H1 (cell line): ENCODE measurements at regions not wholly inside any gene's neighbourhood (a gene's known extent, or its start where the extent isn't known, plus 50 kb on each side); places are given as distances from the start of the nearest gene placed in this dataset.

Experiments
- CTCF ChIA-PET: fragments of 300-600 bp; sonication (Branson Sonifier 250); formaldehyde crosslinking; loops from one replicate; lab custom pipeline; 2021; ENCODE audit not compliant: partially characterized antibody; lab: Charles Lee
- POLR2A ChIA-PET: fragments of 300-600 bp; sonication (Branson Sonifier 250); formaldehyde crosslinking; loops from one replicate; lab custom pipeline; 2021; ENCODE audit warnings: inconsistent platforms; ENCODE audit not compliant: partially characterized antibody; lab: Charles Lee
- DNase-seq, 2 experiments: peaks; one replicate each; pipeline versions ENCODE4 v3.0.0 to v3.0.0-alpha.2; 2010 to 2022; ENCODE audit warnings: low spot score in 2 of 2, low read depth in 1 of 2, mixed read lengths in 1 of 2
- FAIRE-seq: peaks from 2 replicates; lab custom pipeline; 2011; peaks lifted over from hg19 to GRCh38; lab: Jason Lieb, UNC
- H2AFZ ChIP-seq: 2 replicates; pipeline ENCODE4 v1.8.1; 2012; ENCODE audit warnings: low read length, inconsistent platforms
- H2AK5ac ChIP-seq: 2 replicates; pipeline ENCODE4 v1.6.1; 2013; ENCODE audit warnings: low read depth, low read length
- H2BK120ac ChIP-seq: replicated peaks from 2 replicates; pipeline ENCODE3; 2013; ENCODE audit warnings: low read depth, low read length, inconsistent platforms
- H2BK12ac ChIP-seq: 2 replicates; pipeline ENCODE4 v1.6.1; 2013; ENCODE audit warnings: low read depth, low read length
- H2BK15ac ChIP-seq: 2 replicates; pipeline ENCODE4 v1.6.1; 2013; ENCODE audit warnings: low read length
- H2BK20ac ChIP-seq: 2 replicates; pipeline ENCODE4 v1.6.1; 2013; ENCODE audit warnings: low read length
- H2BK5ac ChIP-seq: 2 replicates; pipeline ENCODE4 v1.6.1; 2013; ENCODE audit warnings: low read depth, low read length
- H3K14ac ChIP-seq: 2 replicates; pipeline ENCODE4 v1.6.1; 2013; ENCODE audit warnings: inconsistent platforms; ENCODE audit not compliant: insufficient read length
- H3K18ac ChIP-seq: 2 replicates; pipeline ENCODE4 v1.6.1; 2013; ENCODE audit warnings: low read length; ENCODE audit errors: extremely low read depth
- H3K23ac ChIP-seq: 2 replicates; pipeline ENCODE4 v1.6.1; 2013; ENCODE audit warnings: inconsistent platforms; ENCODE audit not compliant: insufficient read length
- H3K23me2 ChIP-seq: 2 replicates; pipeline ENCODE4 v1.6.1; 2013; ENCODE audit warnings: low read depth, low read length
- H3K27ac ChIP-seq: 2 replicates; pipeline ENCODE4 v1.6.1; 2011; ENCODE audit warnings: low read depth, low read length, inconsistent platforms
- H3K27me3 ChIP-seq, 4 experiments: replicated peaks in 1 of 4; 1 replicate in 1 of 4; 2 replicates in 3 of 4; pipeline versions ENCODE4 v1.6.1 to v1.8.1; 2011 to 2013; ENCODE audit warnings: low read length in 3 of 4, mild to moderate bottlenecking in 3 of 4, inconsistent platforms in 2 of 4, mixed read lengths in 2 of 4, moderate library complexity in 1 of 4; ENCODE audit not compliant: control insufficient read depth in 3 of 4, insufficient read depth in 3 of 4; ENCODE audit errors: extremely low read depth in 1 of 4
- H3K36me3 ChIP-seq, 4 experiments: 2 replicates each; pipeline versions ENCODE4 v1.6.1 to v1.8.1; 2011 to 2013; ENCODE audit warnings: mild to moderate bottlenecking in 4 of 4, low read length in 3 of 4, moderate library complexity in 2 of 4, control low read depth in 1 of 4, inconsistent platforms in 1 of 4; ENCODE audit not compliant: insufficient read depth in 4 of 4, control insufficient read depth in 2 of 4
- H3K4ac ChIP-seq: replicated peaks from 2 replicates; pipeline ENCODE3; 2013; ENCODE audit warnings: low read length, low read depth, mixed read lengths, inconsistent platforms; ENCODE audit not compliant: insufficient read length
- H3K4me1 ChIP-seq, 4 experiments: replicated peaks in 1 of 4; 1 replicate in 1 of 4; 2 replicates in 3 of 4; pipeline versions ENCODE4 v1.6.1 to v1.8.1; 2011 to 2013; ENCODE audit warnings: low read length in 3 of 4, inconsistent platforms in 2 of 4, mixed read lengths in 1 of 4; ENCODE audit not compliant: insufficient read depth in 4 of 4, control insufficient read depth in 3 of 4
- H3K4me2 ChIP-seq, 2 experiments: 2 replicates each; pipeline versions ENCODE4 v1.6.1 to v1.8.1; 2011 to 2013; ENCODE audit warnings: low read depth in 2 of 2, low read length in 2 of 2, control low read depth in 1 of 2, inconsistent platforms in 1 of 2, mild to moderate bottlenecking in 1 of 2; ENCODE audit not compliant: insufficient read depth in 1 of 2
- H3K4me3 ChIP-seq, 4 experiments: fragments of 200-600, 300-600 bp in 1 of 4; sonication (generic), shearing (Covaris generic), sonication (Bioruptor Twin) in 1 of 4; 2 replicates each; pipeline versions ENCODE4 v1.5.1 to v1.8.1; 2011 to 2016; ENCODE audit warnings: low read length in 4 of 4, low read depth in 3 of 4, control low read depth in 2 of 4, inconsistent platforms in 2 of 4, mild to moderate bottlenecking in 2 of 4, mixed read lengths in 1 of 4, moderate library complexity in 1 of 4; ENCODE audit not compliant: insufficient read depth in 2 of 4; ENCODE audit errors: extremely low read depth in 1 of 4
- H3K56ac ChIP-seq: replicated peaks from 2 replicates; pipeline ENCODE3; 2013; ENCODE audit warnings: low read depth, mild to moderate bottlenecking, mixed read lengths, low read length, inconsistent platforms; ENCODE audit not compliant: insufficient read length
- H3K79me1 ChIP-seq: 2 replicates; pipeline ENCODE4 v1.6.1; 2013; ENCODE audit warnings: low read depth, low read length, control low read depth
- H3K79me2 ChIP-seq, 2 experiments: 2 replicates each; pipeline versions ENCODE4 v1.6.1 to v1.8.1; 2012 to 2013; ENCODE audit warnings: low read length in 2 of 2, mild to moderate bottlenecking in 2 of 2, inconsistent platforms in 1 of 2; ENCODE audit not compliant: insufficient read depth in 2 of 2, control insufficient read depth in 1 of 2
- H3K9ac ChIP-seq, 4 experiments: replicated peaks in 1 of 4; 1 replicate in 1 of 4; 2 replicates in 3 of 4; pipeline versions ENCODE4 v1.6.1 to v1.8.1; 2011 to 2013; ENCODE audit warnings: low read depth in 3 of 4, low read length in 3 of 4, control low read depth in 2 of 4, mild to moderate bottlenecking in 2 of 4, moderate library complexity in 2 of 4, inconsistent platforms in 1 of 4; ENCODE audit errors: extremely low read depth in 1 of 4
- H3K9me3 ChIP-seq, 2 experiments: 2 replicates each; pipeline versions ENCODE4 v1.6.1 to v1.8.1; 2012 to 2013; ENCODE audit warnings: mild to moderate bottlenecking in 2 of 2, moderate library complexity in 2 of 2, control low read depth in 1 of 2, inconsistent platforms in 1 of 2, low read depth in 1 of 2, low read length in 1 of 2, mixed read lengths in 1 of 2; ENCODE audit not compliant: insufficient read depth in 2 of 2
- H4K20me1 ChIP-seq, 2 experiments: replicated peaks in 1 of 2; 2 replicates each; pipeline versions ENCODE3 to v1.8.1; 2011 to 2013; ENCODE audit warnings: inconsistent platforms in 2 of 2, low read length in 2 of 2, mild to moderate bottlenecking in 1 of 2; ENCODE audit not compliant: insufficient read depth in 2 of 2, control insufficient read depth in 1 of 2
- H4K5ac ChIP-seq: 2 replicates; pipeline ENCODE4 v1.6.1; 2013; ENCODE audit warnings: low read length, low read depth, mixed read lengths, inconsistent platforms; ENCODE audit not compliant: insufficient read length
- H4K8ac ChIP-seq: 2 replicates; pipeline ENCODE4 v1.8.0; 2013; ENCODE audit warnings: mild to moderate bottlenecking, moderate library complexity, low read length, inconsistent platforms; ENCODE audit not compliant: insufficient read depth; ENCODE audit errors: extremely low read depth
- H4K91ac ChIP-seq: replicated peaks from 2 replicates; pipeline ENCODE3; 2013; ENCODE audit warnings: low read length, mixed read lengths, inconsistent platforms; ENCODE audit not compliant: insufficient read length
- ATF3 ChIP-seq: IDR thresholded peaks from 2 replicates; pipeline ENCODE4 v1.6.1; 2011; ENCODE audit warnings: low read depth, mild to moderate bottlenecking, low read length; ENCODE audit not compliant: insufficient read depth
- CEBPB ChIP-seq: IDR thresholded peaks from 2 replicates; pipeline ENCODE4 v1.6.1; 2012; ENCODE audit warnings: low read depth, low read length
- SP4 ChIP-seq: IDR thresholded peaks from 2 replicates; pipeline ENCODE4 v1.6.1; 2012; ENCODE audit warnings: low read length, inconsistent platforms
- WGBS, 2 experiments: shearing (Covaris generic) in 1 of 2; methylation state at CpG; one replicate each; pipeline versions ENCODE4 v1.1.6 to v1.1.7; 2013 to 2015; ENCODE audit warnings: low lambda C conversion rate in 2 of 2, mixed read lengths in 2 of 2, inconsistent platforms in 1 of 2, low coverage in 1 of 2, missing lambda C conversion rate in 1 of 2; ENCODE audit not compliant: insufficient replicate concordance in 2 of 2, insufficient coverage in 1 of 2, insufficient read length in 1 of 2; ENCODE audit errors: extremely low coverage in 1 of 2, missing lambda C conversion rate in 1 of 2; 5-methylcytosine and 5-hydroxymethylcytosine counted together

GRCh38 chr3:43913036-43913948 lies 222.6 kb downstream of the ABHD5 start:
- TF ChIP-seq ATF3 (no peak), SP4 (no peak), CEBPB (no peak)
- WGBS, 2 experiments, result 88% methylated on average over 8 of the region's 8 CpGs; no CpG with 5 or more reads in 1 of the 2 experiments
- FAIRE-seq, result no peak
- no peak overlapping the region for H3K4ac ChIP-seq
- DNase-seq, result no peak
- H2BK12ac ChIP-seq, result no peak overlapping the region
- no peak overlapping the region; the same call in 1 of the 2 replicates for H2BK15ac ChIP-seq
- H3K27ac ChIP-seq, result no peak overlapping the region
- H2AFZ ChIP-seq, result no peak overlapping the region
- H2BK120ac ChIP-seq, result no peak overlapping the region
- no peaks in the 10 kb centered on the region for H3K4me1 ChIP-seq
- no peak overlapping the region for H4K91ac ChIP-seq
- no peak overlapping the region for H3K23ac ChIP-seq
- no peak overlapping the region for H4K8ac ChIP-seq
- H4K5ac ChIP-seq, result no peak overlapping the region
- no peak overlapping the region for H3K56ac ChIP-seq
- no peak overlapping the region for H2BK20ac ChIP-seq
- no peak overlapping the region for H2AK5ac ChIP-seq
- H4K20me1 ChIP-seq, result no peaks in the 10 kb centered on the region
- no peak overlapping the region for H3K4me2 ChIP-seq
- H3K27me3 ChIP-seq, result peaks cover 0 to 2% (median 0%) of the 10 kb centered on the region in 4 experiments; a peak in 1 of 7 replicates
- no peak overlapping the region for H3K18ac ChIP-seq
- ChIA-PET CTCF (interaction anchor here (0.6 to 0.8 kb wide), 2 partner anchors 58 to 484 kb away, joined by 3 to 4 read pairs; no protein-coding TSS in a partner anchor), POLR2A (interaction anchor here (1.6 kb wide), 1 partner anchor 87 kb away, joined by 3 read pairs; no protein-coding TSS in a partner anchor)
- no peak overlapping the region for H3K4me3 ChIP-seq
- no peaks in the 10 kb centered on the region for H3K36me3 ChIP-seq
- no peaks in the 10 kb centered on the region for H3K79me2 ChIP-seq
- H3K14ac ChIP-seq, result no peak overlapping the region
- H3K79me1 ChIP-seq, result no peaks in the 10 kb centered on the region; the same call in 1 of the 2 replicates
- no peaks in the 10 kb centered on the region for H3K9me3 ChIP-seq
- H3K9ac ChIP-seq, result no peak overlapping the region
- H2BK5ac ChIP-seq, result no peak overlapping the region
- no peaks in the 10 kb centered on the region for H3K23me2 ChIP-seq
